ENCODE measurements at regions not wholly inside any gene's neighbourhood (a gene's known extent, or its start where the extent isn't known, plus 50 kb on each side); places are given as distances from the start of the nearest gene placed in this dataset.

DNA sequence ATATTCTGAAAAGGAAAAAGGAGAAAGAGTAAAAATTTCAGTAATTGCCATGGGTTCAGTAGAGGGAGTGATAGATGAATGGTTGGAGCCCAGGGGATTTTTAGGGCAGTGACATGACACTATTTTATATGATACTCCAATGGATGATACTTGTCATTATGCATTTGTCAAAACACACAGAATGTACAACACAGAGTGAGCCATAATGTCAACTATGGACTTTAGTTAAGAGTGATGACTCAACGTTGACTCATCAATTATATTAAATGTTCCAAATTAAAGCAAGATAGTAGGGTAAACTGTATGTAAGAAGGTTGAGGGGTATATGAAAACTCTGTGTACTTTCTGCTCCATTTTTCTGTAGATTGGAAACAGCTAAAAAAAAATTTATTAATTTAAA, 586.4 kb downstream of the TAF11L14 start:
- Mint-ChIP-seq H3K4me3 (no peak overlapping the region), H3K36me3 (ENCODE audit: insufficient read depth in 2 of 2) (no peaks in the 10 kb centered on the region), H3K27ac (no peak overlapping the region), H3K9me3 (peaks cover 7 to 15% of the 10 kb centered on the region in 2 donors), H3K4me1 (ENCODE audit: low read depth) (no peaks in the 10 kb centered on the region), H3K27me3 (ENCODE audit: low read depth) (no peaks in the 10 kb centered on the region)
- ATAC-seq (replicated peaks in 1 of 2) = no peak
- no peak for DNase-seq

- Mint-ChIP-seq H3K9me3 (peaks cover 5 to 6% of the 10 kb centered on the region in 2 donors), H3K27ac (no peak overlapping the region), H3K36me3 (ENCODE audit: insufficient read depth in 2 of 2) (no peaks in the 10 kb centered on the region), H3K27me3 (ENCODE audit: low read depth) (no peaks in the 10 kb centered on the region), H3K4me3 (no peak overlapping the region), H3K4me1 (ENCODE audit: low read depth) (no peaks in the 10 kb centered on the region)
- ATAC-seq (replicated peaks in 1 of 2) = no peak
- DNase-seq = no peak
Observed at GRCh38 chr5:18236386-18236785, 602.1 kb downstream of the TAF11L14 start.

DNA sequence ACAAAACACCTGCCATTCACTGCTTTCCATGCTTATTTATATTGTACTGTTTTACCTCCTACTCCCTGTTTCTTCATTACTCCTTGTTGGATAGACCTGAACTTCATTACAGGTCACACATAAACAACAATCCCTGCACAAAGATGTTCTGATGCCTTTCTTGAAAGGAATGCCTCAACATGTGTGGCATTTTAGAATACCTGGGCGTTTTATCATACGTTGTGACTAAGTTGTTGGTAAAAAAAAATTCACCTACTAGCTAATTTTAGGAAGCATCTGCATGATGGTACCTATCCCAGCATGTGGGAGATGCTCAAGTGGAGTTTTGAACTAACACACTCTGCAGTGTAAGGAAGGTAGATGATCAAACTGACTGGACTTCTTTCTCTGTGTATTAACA, 604.1 kb downstream of the TAF11L14 start:
- ATAC-seq (replicated peaks in 1 of 2) (no peak), DNase-seq (no peak)
- no peaks in the 10 kb centered on the region for H3K36me3 Mint-ChIP-seq (ENCODE audit: insufficient read depth in 2 of 2)
- H3K27ac Mint-ChIP-seq = no peak overlapping the region
- peaks cover 7 to 9% of the 10 kb centered on the region in 2 donors for H3K9me3 Mint-ChIP-seq
- H3K4me1 Mint-ChIP-seq (ENCODE audit: low read depth) = no peaks in the 10 kb centered on the region
- no peak overlapping the region for H3K4me3 Mint-ChIP-seq
- H3K27me3 Mint-ChIP-seq (ENCODE audit: low read depth) = no peaks in the 10 kb centered on the region

DNA sequence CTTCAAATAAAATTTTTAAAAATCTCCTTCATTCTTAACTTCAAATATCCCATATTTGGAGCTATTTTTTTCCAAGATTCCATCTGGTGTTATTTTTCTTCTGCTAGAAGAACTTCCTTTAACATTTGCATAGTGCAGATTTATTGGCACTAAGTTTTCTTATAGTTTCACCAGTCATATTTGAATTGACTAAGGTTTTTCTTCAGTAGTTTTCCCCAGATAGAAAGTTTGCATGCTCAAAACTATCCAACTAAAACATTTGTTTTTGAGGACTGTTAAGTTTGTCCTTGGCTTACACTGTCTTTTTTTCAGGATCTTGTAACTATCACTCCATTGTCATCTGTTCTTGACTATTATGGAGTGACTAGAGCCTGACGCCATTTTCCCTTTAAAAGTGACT, 606.7 kb downstream of the TAF11L14 start:
- Mint-ChIP-seq H3K4me1 (ENCODE audit: low read depth) (no peaks in the 10 kb centered on the region), H3K4me3 (no peak overlapping the region), H3K27me3 (ENCODE audit: low read depth) (no peaks in the 10 kb centered on the region), H3K27ac (no peak overlapping the region), H3K9me3 (peaks cover 9 to 13% of the 10 kb centered on the region in 2 donors), H3K36me3 (ENCODE audit: insufficient read depth in 2 of 2) (no peaks in the 10 kb centered on the region)
- ATAC-seq (replicated peaks in 1 of 2) (no peak), DNase-seq (no peak)

DNA sequence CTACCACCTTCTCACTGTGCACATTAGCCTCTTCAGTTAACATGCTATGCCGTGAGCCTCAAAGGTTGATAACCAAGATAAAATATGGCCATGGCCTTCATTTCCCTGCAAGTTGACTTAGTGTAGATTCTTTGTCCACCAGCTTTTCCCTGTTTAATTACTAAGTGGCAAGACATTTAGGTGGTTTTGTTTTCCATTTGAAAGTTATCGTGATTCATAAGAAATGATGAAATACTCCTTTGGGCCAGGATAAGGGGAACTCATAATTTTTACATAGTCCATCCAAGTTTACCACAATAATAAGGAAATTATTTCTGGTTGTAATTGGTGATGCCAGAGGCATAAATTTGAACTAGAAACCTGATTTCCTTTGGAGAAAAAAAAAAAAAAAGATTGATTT, 609.6 kb downstream of the TAF11L14 start:
- H3K36me3 Mint-ChIP-seq (ENCODE audit: insufficient read depth in 2 of 2) = no peaks in the 10 kb centered on the region
- no peak overlapping the region for H3K27ac Mint-ChIP-seq
- H3K27me3 Mint-ChIP-seq (ENCODE audit: low read depth) = no peaks in the 10 kb centered on the region
- no peak for ATAC-seq (replicated peaks in 1 of 2)
- DNase-seq = no peak
- H3K9me3 Mint-ChIP-seq = peaks cover 11 to 15% of the 10 kb centered on the region in 2 donors
- no peaks in the 10 kb centered on the region for H3K4me1 Mint-ChIP-seq (ENCODE audit: low read depth)
- H3K4me3 Mint-ChIP-seq = no peak overlapping the region

DNA sequence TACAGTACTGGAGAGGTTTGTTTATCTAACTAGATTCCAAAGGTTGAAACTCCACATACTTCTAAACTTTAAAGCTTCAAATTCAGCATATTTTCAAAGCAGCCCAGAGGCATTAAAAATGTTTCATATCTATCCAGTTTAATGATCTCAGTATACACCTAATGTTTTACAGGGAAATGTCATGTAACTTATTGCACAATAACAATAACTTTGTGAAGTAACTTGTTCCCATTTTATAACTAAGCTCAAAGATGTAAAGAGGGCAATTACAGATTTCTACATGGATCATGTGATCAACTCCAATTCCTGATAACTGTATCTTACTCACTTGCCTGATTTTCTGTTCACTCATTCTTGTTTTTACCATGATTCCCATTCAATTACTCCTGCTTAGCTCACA, 610.0 kb downstream of the TAF11L14 start:
- no peaks in the 10 kb centered on the region for H3K4me1 Mint-ChIP-seq (ENCODE audit: low read depth)
- H3K9me3 Mint-ChIP-seq = peaks cover 11 to 15% of the 10 kb centered on the region in 2 donors
- DNase-seq (no peak), ATAC-seq (replicated peaks in 1 of 2) (no peak)
- H3K27ac Mint-ChIP-seq = no peak overlapping the region
- no peak overlapping the region for H3K4me3 Mint-ChIP-seq
- no peaks in the 10 kb centered on the region for H3K27me3 Mint-ChIP-seq (ENCODE audit: low read depth)
- no peaks in the 10 kb centered on the region for H3K36me3 Mint-ChIP-seq (ENCODE audit: insufficient read depth in 2 of 2)

DNA sequence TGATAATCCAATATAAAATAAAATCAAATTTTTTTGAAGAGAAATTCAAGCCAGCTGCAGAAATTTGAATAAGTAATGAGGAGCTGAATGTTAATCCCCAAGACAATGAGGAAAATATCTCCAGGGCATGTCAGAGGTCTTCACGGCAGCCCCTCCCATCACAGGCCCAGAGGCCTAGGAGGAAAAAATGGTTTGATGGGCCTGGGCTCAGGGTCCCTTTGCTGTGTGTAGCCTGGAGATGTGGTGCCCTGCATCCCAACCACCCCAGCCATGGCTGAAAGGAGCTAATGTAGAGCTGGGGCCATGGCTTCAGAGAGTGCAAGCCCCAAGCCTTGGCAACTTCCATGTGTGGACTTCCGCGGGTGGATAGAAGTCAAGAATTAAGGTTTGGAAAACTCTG, 618.3 kb downstream of the TAF11L14 start:
- ATAC-seq (replicated peaks in 1 of 2) = no peak
- Mint-ChIP-seq H3K9me3 (peaks cover 8 to 25% of the 10 kb centered on the region in 2 donors), H3K27ac (no peak overlapping the region), H3K4me1 (ENCODE audit: low read depth) (no peaks in the 10 kb centered on the region), H3K36me3 (ENCODE audit: insufficient read depth in 2 of 2) (peaks cover 0 to 5% of the 10 kb centered on the region in 2 donors), H3K27me3 (ENCODE audit: low read depth) (no peaks in the 10 kb centered on the region), H3K4me3 (no peak overlapping the region)
- DNase-seq = no peak

DNA sequence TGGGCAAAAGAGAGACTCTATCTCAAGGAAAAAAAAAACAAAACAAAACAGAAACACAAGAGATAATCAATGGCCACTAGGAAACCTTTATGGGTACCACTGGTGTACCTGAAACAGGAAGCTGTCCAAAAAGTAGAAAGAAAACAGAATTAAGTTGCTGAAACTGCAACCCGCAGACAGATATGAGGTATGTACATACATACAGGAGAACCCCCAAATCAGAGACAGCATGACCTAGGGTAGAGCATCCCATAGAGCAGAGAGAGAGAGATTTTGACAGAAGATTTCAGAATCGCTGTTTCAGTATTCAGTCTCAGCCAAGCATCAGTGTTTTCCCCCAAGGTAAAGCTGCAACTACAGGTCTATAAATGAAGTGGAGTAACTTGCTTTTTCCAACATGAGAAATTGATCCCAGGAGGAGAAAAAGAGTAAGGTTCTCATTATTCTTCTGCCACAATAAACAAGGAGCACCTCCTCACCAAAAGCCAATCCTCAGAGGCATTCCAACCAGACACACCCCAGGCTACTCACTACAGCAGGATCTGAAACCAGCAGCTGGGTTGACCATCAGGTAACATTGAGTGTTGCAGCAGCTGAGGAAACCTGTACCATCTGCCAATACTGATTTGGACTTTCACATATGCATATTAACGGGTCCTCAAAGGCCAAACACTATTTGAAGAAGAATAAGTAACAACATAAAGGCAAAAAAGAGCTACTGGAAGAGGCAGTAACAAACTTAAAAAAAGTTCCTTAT, 630.0 kb downstream of the TAF11L14 start:
- DNase-seq = no peak
- no peak overlapping the region for H3K4me3 Mint-ChIP-seq
- H3K27me3 Mint-ChIP-seq (ENCODE audit: low read depth) = no peaks in the 10 kb centered on the region
- H3K27ac Mint-ChIP-seq = no peak overlapping the region
- peaks cover 0 to 6% of the 10 kb centered on the region in 2 donors for H3K9me3 Mint-ChIP-seq
- H3K4me1 Mint-ChIP-seq (ENCODE audit: low read depth) = no peaks in the 10 kb centered on the region
- no peaks in the 10 kb centered on the region for H3K36me3 Mint-ChIP-seq (ENCODE audit: insufficient read depth in 2 of 2)
- ATAC-seq (replicated peaks in 1 of 2) = no peak

DNA sequence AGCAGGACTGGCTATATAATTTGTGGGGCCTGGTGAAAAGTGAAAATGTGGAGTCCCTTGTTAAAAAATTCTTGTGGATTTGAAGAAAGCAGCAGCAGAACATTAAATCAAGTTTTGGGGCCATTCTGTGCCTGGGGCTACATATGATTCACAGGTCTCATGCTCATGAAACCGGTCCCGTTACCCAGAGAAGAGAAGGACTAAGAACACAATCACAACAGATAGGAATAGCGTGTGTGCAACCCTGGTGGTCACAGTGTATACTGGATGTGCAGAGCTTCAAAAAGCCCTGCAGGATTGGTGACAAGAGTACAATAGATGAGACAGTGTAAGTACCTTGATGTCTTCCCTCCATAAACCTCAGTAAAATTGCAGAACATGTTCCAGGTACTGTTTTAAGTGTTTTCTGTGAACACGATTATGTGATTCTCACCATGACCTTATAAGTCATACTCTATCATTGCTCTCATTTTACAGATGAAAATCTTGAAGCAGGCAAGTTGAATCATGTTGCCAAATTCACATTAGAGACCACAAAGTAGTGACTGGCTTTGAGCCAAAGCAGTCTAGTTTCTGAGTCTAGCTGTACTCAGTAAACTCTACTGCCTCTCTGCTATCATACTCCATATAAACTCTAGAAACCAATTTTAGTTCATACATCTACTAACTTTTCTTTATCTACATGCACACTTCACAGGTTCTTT, 636.5 kb downstream of the TAF11L14 start:
- H3K27ac Mint-ChIP-seq = no peak overlapping the region
- no peaks in the 10 kb centered on the region for H3K27me3 Mint-ChIP-seq (ENCODE audit: low read depth)
- peaks cover 3 to 7% of the 10 kb centered on the region in 2 donors for H3K9me3 Mint-ChIP-seq

DNA sequence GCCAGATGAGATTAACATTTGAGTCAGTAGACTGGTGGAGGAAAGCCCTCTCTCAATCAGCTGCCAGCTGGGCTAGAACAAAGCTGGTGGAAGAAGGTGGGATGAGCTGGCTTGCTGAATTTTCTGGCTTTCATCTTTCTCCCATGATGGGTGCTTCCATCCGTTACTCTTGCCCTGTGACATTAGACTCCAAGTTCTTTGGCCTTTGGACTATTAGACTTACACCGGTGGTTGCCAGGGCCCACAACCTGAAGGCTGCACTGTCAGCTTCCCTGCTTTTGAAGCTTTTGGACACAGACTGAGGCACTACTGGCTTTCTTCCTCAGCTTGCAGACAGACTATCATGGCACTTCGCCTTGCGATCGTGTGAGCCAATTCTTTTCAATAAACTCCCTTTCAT, 642.7 kb downstream of the TAF11L14 start:
- DNase-seq = no peak
- H3K36me3 Mint-ChIP-seq (ENCODE audit: insufficient read depth in 2 of 2) = no peaks in the 10 kb centered on the region
- H3K4me3 Mint-ChIP-seq = no peak overlapping the region
- H3K27ac Mint-ChIP-seq = no peak overlapping the region
- no peak for ATAC-seq (replicated peaks in 1 of 2)
- no peaks in the 10 kb centered on the region for H3K27me3 Mint-ChIP-seq (ENCODE audit: low read depth)
- H3K4me1 Mint-ChIP-seq (ENCODE audit: low read depth) = no peaks in the 10 kb centered on the region
- H3K9me3 Mint-ChIP-seq = peaks cover 3 to 5% of the 10 kb centered on the region in 2 donors

More for the DNA sequence above, 636.5 kb downstream of the TAF11L14 start:
- no peaks in the 10 kb centered on the region for H3K36me3 Mint-ChIP-seq (ENCODE audit: insufficient read depth in 2 of 2)
- DNase-seq = no peak
- no peak for ATAC-seq (replicated peaks in 1 of 2)
- no peak overlapping the region for H3K4me3 Mint-ChIP-seq
- no peaks in the 10 kb centered on the region for H3K4me1 Mint-ChIP-seq (ENCODE audit: low read depth)

GRCh38 chr5:18281947-18282581, 647.8 kb downstream of the TAF11L14 start:
- Mint-ChIP-seq H3K27me3 (ENCODE audit: low read depth) (no peaks in the 10 kb centered on the region), H3K36me3 (ENCODE audit: insufficient read depth in 2 of 2) (no peaks in the 10 kb centered on the region), H3K27ac (no peak overlapping the region), H3K9me3 (peaks cover 4 to 6% of the 10 kb centered on the region in 2 donors), H3K4me3 (no peak overlapping the region), H3K4me1 (ENCODE audit: low read depth) (no peaks in the 10 kb centered on the region)
- ATAC-seq (replicated peaks in 1 of 2) (no peak), DNase-seq (no peak)

DNA sequence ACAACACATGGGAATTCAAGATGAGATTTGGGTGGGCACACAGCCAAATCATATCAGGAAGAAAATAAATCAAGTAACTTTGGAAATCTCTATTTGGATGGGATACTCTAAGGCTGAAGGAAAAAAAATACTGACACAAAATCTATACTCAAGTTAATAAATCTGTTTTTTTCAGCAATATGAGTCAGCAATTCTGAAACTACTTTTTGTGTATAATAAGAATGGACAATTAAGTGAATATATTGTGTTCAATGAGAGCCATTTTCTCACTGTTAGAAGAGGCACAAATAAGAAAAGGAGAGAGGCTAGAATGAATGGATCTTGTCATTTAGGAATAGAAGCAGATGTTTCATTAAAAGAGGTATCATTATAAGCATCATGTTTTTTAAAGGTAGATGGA, 651.0 kb downstream of the TAF11L14 start:
- H3K27ac Mint-ChIP-seq = no peak overlapping the region
- H3K9me3 Mint-ChIP-seq = peaks cover 4 to 6% of the 10 kb centered on the region in 2 donors
- no peaks in the 10 kb centered on the region for H3K27me3 Mint-ChIP-seq (ENCODE audit: low read depth)
- no peak for ATAC-seq (replicated peaks in 1 of 2)
- H3K36me3 Mint-ChIP-seq (ENCODE audit: insufficient read depth in 2 of 2) = no peaks in the 10 kb centered on the region
- H3K4me3 Mint-ChIP-seq = no peak overlapping the region
- DNase-seq = no peak
- no peaks in the 10 kb centered on the region for H3K4me1 Mint-ChIP-seq (ENCODE audit: low read depth)

GRCh38 chr5:18292146-18292545, 657.9 kb downstream of the TAF11L14 start:
- no peak for ATAC-seq (replicated peaks in 1 of 2)
- Mint-ChIP-seq H3K4me3 (no peak overlapping the region), H3K9me3 (no peaks in the 10 kb centered on the region), H3K4me1 (ENCODE audit: low read depth) (no peaks in the 10 kb centered on the region), H3K36me3 (ENCODE audit: insufficient read depth in 2 of 2) (peaks cover 0 to 2% of the 10 kb centered on the region in 2 donors), H3K27me3 (ENCODE audit: low read depth) (no peaks in the 10 kb centered on the region), H3K27ac (no peak overlapping the region)
- DNase-seq = no peak

All from activated T-cell treated with anti-CD3 and anti-CD28 coated beads, Interleukin-2, amount 50 U/mL, for 72 hours (primary cell).